Kidney (tissue), 13 donors: ENCODE measurements at regions not wholly inside any gene's neighbourhood (a gene's known extent, or its start where the extent isn't known, plus 50 kb on each side); places are given as distances from the start of the nearest gene placed in this dataset.
A peak's percentile ranks its signal among the peaks of the same experiment; 100 is the strongest.

Experiments used
- DNase-seq, 5 donors: peaks; one replicate each; pipeline ENCODE4 v3.0.0-alpha.2; 2013 to 2020
- FAIRE-seq: peaks from 2 replicates; lab custom pipeline; 2012; peaks lifted over from hg19 to GRCh38; lab: Jason Lieb, UNC
- H3K27ac ChIP-seq, 2 donors: one replicate each; pipeline ENCODE4 v1.7.0; 2013; ENCODE audit warnings: low read depth in 2 of 2, low read length in 2 of 2, inconsistent platforms in 1 of 2
- H3K27me3 ChIP-seq: one replicate; pipeline ENCODE4 v1.7.1; 2013; ENCODE audit warnings: low read length, inconsistent platforms; ENCODE audit not compliant: control insufficient read depth, insufficient read depth
- H3K36me3 ChIP-seq, 3 donors: one replicate each; pipeline versions ENCODE4 v1.7.0 to v1.7.1; 2013; ENCODE audit warnings: low read length in 3 of 3, control low read depth in 1 of 3, inconsistent platforms in 1 of 3; ENCODE audit not compliant: insufficient read depth in 3 of 3, control insufficient read depth in 2 of 3
- H3K4me1 ChIP-seq, 3 donors: one replicate each; pipeline versions ENCODE4 v1.7.0 to v1.7.1; 2013; ENCODE audit warnings: low read length in 3 of 3, inconsistent platforms in 1 of 3, low read depth in 1 of 3; ENCODE audit not compliant: control insufficient read depth in 2 of 3, insufficient read depth in 2 of 3
- H3K4me3 ChIP-seq, 3 donors: one replicate each; pipeline versions ENCODE4 v1.7.0 to v1.8.1; 2013; ENCODE audit warnings: low read length in 3 of 3, control low read depth in 1 of 3, inconsistent platforms in 1 of 3
- H3K9ac ChIP-seq, 3 donors: one replicate each; pipeline versions ENCODE4 v1.7.0 to v1.7.1; 2013; ENCODE audit warnings: low read length in 3 of 3, control low read depth in 1 of 3, inconsistent platforms in 1 of 3
- H3K9me3 ChIP-seq, 3 donors: one replicate each; pipeline versions ENCODE4 v1.7.0 to v1.7.1; 2013; ENCODE audit warnings: low read length in 3 of 3, control low read depth in 1 of 3, inconsistent platforms in 1 of 3; ENCODE audit not compliant: control insufficient read depth in 2 of 3, insufficient read depth in 1 of 3
- CTCF ChIP-seq: IDR thresholded peaks from 3 replicates; pipeline ENCODE4 v1.5.1; 2012; ENCODE audit warnings: mild to moderate bottlenecking, moderate library complexity, borderline replicate concordance; ENCODE audit not compliant: insufficient read depth; ENCODE audit errors: extremely low read depth
- intact Hi-C: fragments of 100-400 bp; cut with DNase I; formaldehyde crosslinking; loops from one replicate; pipeline ENCODE4 v1.11.1; 2022
- donor health status: control.
- donor health status: control.
- donor health status: control.
- donor health status: control.
- donor health status: control.
- donor health status: DM: yes; HTN: yes; CAD: no.
- donor health status: Normal renal cell carcinoma (clear cell type).

- Histone ChIP-seq H3K4me1 (no peaks in the 10 kb centered on the region), H3K27ac (no peak overlapping the region), H3K9me3 (no peaks in the 10 kb centered on the region), H3K27me3 (no peaks in the 10 kb centered on the region), H3K9ac (no peak overlapping the region), H3K36me3 (no peaks in the 10 kb centered on the region), H3K4me3 (no peak overlapping the region)
- intact Hi-C loops = no loop called here
- DNase-seq (no peak), FAIRE-seq (no peak)
- TF ChIP-seq CTCF = no peak
Observed at GRCh38 chr13:24624363-24624762, 55.8 kb upstream of the ATP12A start.

GRCh38 chr13:24624801-24625231 lies 55.4 kb upstream of the ATP12A start:
- FAIRE-seq = no peak
- intact Hi-C loops = no loop called here
- no peak overlapping the region for H3K27ac ChIP-seq
- no peaks in the 10 kb centered on the region for H3K4me1 ChIP-seq
- TF ChIP-seq CTCF = no peak
- H3K9me3 ChIP-seq = no peaks in the 10 kb centered on the region
- DNase-seq = peak in 2 of 5 donors; percentile 42 to 86
- H3K9ac ChIP-seq = no peak overlapping the region
- H3K36me3 ChIP-seq = no peaks in the 10 kb centered on the region
- no peaks in the 10 kb centered on the region for H3K27me3 ChIP-seq
- no peak overlapping the region for H3K4me3 ChIP-seq

GRCh38 chr13:24625331-24625731 lies 54.9 kb upstream of the ATP12A start:
- Histone ChIP-seq H3K27me3 (no peaks in the 10 kb centered on the region), H3K4me3 (no peak overlapping the region), H3K4me1 (no peaks in the 10 kb centered on the region), H3K9me3 (no peaks in the 10 kb centered on the region), H3K36me3 (no peaks in the 10 kb centered on the region), H3K9ac (no peak overlapping the region), H3K27ac (peak overlapping the region in 1 of 2 donors; percentile 53)
- no peak for TF ChIP-seq CTCF
- no peak for FAIRE-seq
- intact Hi-C loops = no loop called here
- peak in 1 of 5 donors; percentile 27 for DNase-seq
